Duodenal mucosa (tissue), 2 donors: ENCODE measurements at regions not wholly inside any gene's neighbourhood (a gene's known extent, or its start where the extent isn't known, plus 50 kb on each side); places are given as distances from the start of the nearest gene placed in this dataset.

Experiments used
- H3K27ac ChIP-seq: one replicate; pipeline ENCODE4 v1.7.0; 2013; ENCODE audit warnings: low read depth, low read length
- H3K27me3 ChIP-seq, 2 donors: one replicate each; pipeline ENCODE4 v1.7.0; 2013; ENCODE audit warnings: low read length in 2 of 2, control low read depth in 1 of 2; ENCODE audit not compliant: insufficient read depth in 2 of 2, control insufficient read depth in 1 of 2
- H3K36me3 ChIP-seq, 2 donors: one replicate each; pipeline ENCODE4 v1.7.0; 2013; ENCODE audit warnings: low read length in 2 of 2, control low read depth in 1 of 2; ENCODE audit not compliant: insufficient read depth in 2 of 2, control insufficient read depth in 1 of 2
- H3K4me1 ChIP-seq, 2 donors: one replicate each; pipeline ENCODE4 v1.7.0; 2013; ENCODE audit warnings: low read length in 2 of 2, control low read depth in 1 of 2; ENCODE audit not compliant: insufficient read depth in 2 of 2, control insufficient read depth in 1 of 2
- H3K4me3 ChIP-seq, 2 donors: one replicate each; pipeline ENCODE4 v1.7.0; 2013; ENCODE audit warnings: low read length in 2 of 2, low read depth in 1 of 2
- H3K9ac ChIP-seq, 2 donors: one replicate each; pipeline ENCODE4 v1.7.0; 2013; ENCODE audit warnings: low read length in 2 of 2, low read depth in 1 of 2
- H3K9me3 ChIP-seq, 2 donors: one replicate each; pipeline ENCODE4 v1.7.0; 2013; ENCODE audit warnings: low read length in 2 of 2, control low read depth in 1 of 2; ENCODE audit not compliant: control insufficient read depth in 1 of 2

GRCh38 chr9:119060629-119061385, 308.4 kb downstream of the BRINP1 start:
- Histone ChIP-seq H3K9me3 (no peaks in the 10 kb centered on the region), H3K27me3 (no peaks in the 10 kb centered on the region), H3K36me3 (no peaks in the 10 kb centered on the region), H3K27ac (no peak overlapping the region), H3K4me1 (no peaks in the 10 kb centered on the region), H3K4me3 (no peak overlapping the region), H3K9ac (no peak overlapping the region)

- H3K4me3 ChIP-seq: no peak overlapping the region
- no peaks in the 10 kb centered on the region for H3K9me3 ChIP-seq
- no peaks in the 10 kb centered on the region for H3K27me3 ChIP-seq
- no peaks in the 10 kb centered on the region for H3K36me3 ChIP-seq
- H3K27ac ChIP-seq: no peak overlapping the region
- H3K9ac ChIP-seq: no peak overlapping the region
- H3K4me1 ChIP-seq: no peaks in the 10 kb centered on the region
Measured at GRCh38 chr9:119071636-119072035, 297.6 kb downstream of the BRINP1 start.

GRCh38 chr9:119074017-119074416, 295.2 kb downstream of the BRINP1 start:
- Histone ChIP-seq H3K36me3 (no peaks in the 10 kb centered on the region), H3K9me3 (no peaks in the 10 kb centered on the region), H3K9ac (no peak overlapping the region), H3K27me3 (no peaks in the 10 kb centered on the region), H3K4me1 (no peaks in the 10 kb centered on the region), H3K4me3 (no peak overlapping the region), H3K27ac (no peak overlapping the region)

- Histone ChIP-seq H3K36me3 (no peaks in the 10 kb centered on the region), H3K27me3 (no peaks in the 10 kb centered on the region), H3K4me1 (no peaks in the 10 kb centered on the region), H3K27ac (no peak overlapping the region), H3K9me3 (no peaks in the 10 kb centered on the region), H3K4me3 (no peak overlapping the region), H3K9ac (no peak overlapping the region)
Measured at GRCh38 chr9:119078015-119078414, 291.2 kb downstream of the BRINP1 start.

- no peaks in the 10 kb centered on the region for H3K27me3 ChIP-seq
- H3K4me3 ChIP-seq: no peak overlapping the region
- H3K36me3 ChIP-seq: no peaks in the 10 kb centered on the region
- no peaks in the 10 kb centered on the region for H3K9me3 ChIP-seq
- H3K27ac ChIP-seq: no peak overlapping the region
- H3K4me1 ChIP-seq: no peaks in the 10 kb centered on the region
- no peak overlapping the region for H3K9ac ChIP-seq
Measured at GRCh38 chr9:119083673-119084072, 285.6 kb downstream of the BRINP1 start.

GRCh38 chr9:119086590-119086989, 282.6 kb downstream of the BRINP1 start:
- Histone ChIP-seq H3K27me3 (no peaks in the 10 kb centered on the region), H3K36me3 (no peaks in the 10 kb centered on the region), H3K27ac (no peak overlapping the region), H3K9me3 (no peaks in the 10 kb centered on the region), H3K4me1 (no peaks in the 10 kb centered on the region), H3K4me3 (no peak overlapping the region), H3K9ac (no peak overlapping the region)

- H3K27me3 ChIP-seq: no peaks in the 10 kb centered on the region
- no peaks in the 10 kb centered on the region for H3K4me1 ChIP-seq
- H3K36me3 ChIP-seq: no peaks in the 10 kb centered on the region
- H3K9me3 ChIP-seq: no peaks in the 10 kb centered on the region
- no peak overlapping the region for H3K9ac ChIP-seq
- no peak overlapping the region for H3K27ac ChIP-seq
- H3K4me3 ChIP-seq: no peak overlapping the region
Measured at GRCh38 chr9:119088002-119088547, 281.2 kb downstream of the BRINP1 start.

- H3K27me3 ChIP-seq: no peaks in the 10 kb centered on the region
- no peaks in the 10 kb centered on the region for H3K4me1 ChIP-seq
- no peak overlapping the region for H3K9ac ChIP-seq
- H3K36me3 ChIP-seq: no peaks in the 10 kb centered on the region
- no peaks in the 10 kb centered on the region for H3K9me3 ChIP-seq
- H3K4me3 ChIP-seq: no peak overlapping the region
- no peak overlapping the region for H3K27ac ChIP-seq
Measured at GRCh38 chr9:119091074-119091473, 278.2 kb downstream of the BRINP1 start.

- H3K4me1 ChIP-seq: no peaks in the 10 kb centered on the region
Measured at GRCh38 chr9:119092125-119092524, 277.1 kb downstream of the BRINP1 start.

GRCh38 chr9:119094086-119094485, 275.1 kb downstream of the BRINP1 start:
- H3K4me3 ChIP-seq: no peak overlapping the region
- H3K27ac ChIP-seq: no peak overlapping the region
- no peaks in the 10 kb centered on the region for H3K27me3 ChIP-seq
- H3K36me3 ChIP-seq: no peaks in the 10 kb centered on the region
- H3K9me3 ChIP-seq: no peaks in the 10 kb centered on the region
- no peak overlapping the region for H3K9ac ChIP-seq
- no peaks in the 10 kb centered on the region for H3K4me1 ChIP-seq

More at GRCh38 chr9:119092125-119092524, 277.1 kb downstream of the BRINP1 start:
- H3K36me3 ChIP-seq: no peaks in the 10 kb centered on the region
- no peak overlapping the region for H3K4me3 ChIP-seq
- no peak overlapping the region for H3K9ac ChIP-seq
- H3K27me3 ChIP-seq: no peaks in the 10 kb centered on the region
- no peak overlapping the region for H3K27ac ChIP-seq
- no peaks in the 10 kb centered on the region for H3K9me3 ChIP-seq
